ENCODE measurements at regions not wholly inside any gene's neighbourhood (a gene's known extent, or its start where the extent isn't known, plus 50 kb on each side); places are given as distances from the start of the nearest gene placed in this dataset.

- no peaks in the 10 kb centered on the region for H3K27me3 ChIP-seq (ENCODE audit: control insufficient read depth in 1 of 2, insufficient read depth in 2 of 2, low read length in 2 of 2)
- no peaks in the 10 kb centered on the region for H3K36me3 ChIP-seq (ENCODE audit: insufficient read depth, low read length)
- no peaks in the 10 kb centered on the region for H3K9me3 ChIP-seq (ENCODE audit: low read length)
- H3K4me1 ChIP-seq (ENCODE audit: insufficient read depth, low read length): peaks cover 7% of the 10 kb centered on the region
- H3K9ac ChIP-seq (ENCODE audit: low read length): no peak overlapping the region
- H3K27ac ChIP-seq (ENCODE audit: low read depth, low read length): no peak overlapping the region
- no peak overlapping the region for H3K4me3 ChIP-seq (ENCODE audit: low read depth in 1 of 2, low read length in 2 of 2)
Measured at GRCh38 chr1:9472386-9473031, 66.8 kb upstream of the SLC25A33 start.

- Histone ChIP-seq H3K27ac (ENCODE audit: low read depth, low read length) (no peak overlapping the region), H3K9me3 (ENCODE audit: low read length) (no peaks in the 10 kb centered on the region), H3K4me1 (ENCODE audit: insufficient read depth, low read length) (peaks cover 5% of the 10 kb centered on the region), H3K9ac (ENCODE audit: low read length) (no peak overlapping the region), H3K36me3 (ENCODE audit: insufficient read depth, low read length) (no peaks in the 10 kb centered on the region), H3K27me3 (ENCODE audit: control insufficient read depth in 1 of 2, insufficient read depth in 2 of 2, low read length in 2 of 2) (no peaks in the 10 kb centered on the region), H3K4me3 (ENCODE audit: low read depth in 1 of 2, low read length in 2 of 2) (no peak overlapping the region)
Measured at GRCh38 chr1:9473032-9473807, 66.0 kb upstream of the SLC25A33 start.

- Histone ChIP-seq H3K27me3 (ENCODE audit: control insufficient read depth in 1 of 2, insufficient read depth in 2 of 2, low read length in 2 of 2) (no peaks in the 10 kb centered on the region), H3K4me1 (ENCODE audit: insufficient read depth, low read length) (peaks cover 5% of the 10 kb centered on the region), H3K9me3 (ENCODE audit: low read length) (no peaks in the 10 kb centered on the region), H3K27ac (ENCODE audit: low read depth, low read length) (no peak overlapping the region), H3K4me3 (ENCODE audit: low read depth in 1 of 2, low read length in 2 of 2) (no peak overlapping the region), H3K36me3 (ENCODE audit: insufficient read depth, low read length) (no peaks in the 10 kb centered on the region), H3K9ac (ENCODE audit: low read length) (no peak overlapping the region)
Measured at GRCh38 chr1:9475061-9475627, 64.1 kb upstream of the SLC25A33 start.

- Histone ChIP-seq H3K4me3 (ENCODE audit: low read depth in 1 of 2, low read length in 2 of 2) (no peak overlapping the region), H3K27ac (ENCODE audit: low read depth, low read length) (no peak overlapping the region), H3K4me1 (ENCODE audit: insufficient read depth, low read length) (peaks cover 5% of the 10 kb centered on the region), H3K27me3 (ENCODE audit: control insufficient read depth in 1 of 2, insufficient read depth in 2 of 2, low read length in 2 of 2) (no peaks in the 10 kb centered on the region), H3K9me3 (ENCODE audit: low read length) (no peaks in the 10 kb centered on the region), H3K36me3 (ENCODE audit: insufficient read depth, low read length) (no peaks in the 10 kb centered on the region), H3K9ac (ENCODE audit: low read length) (no peak overlapping the region)
Measured at GRCh38 chr1:9476790-9477463, 62.3 kb upstream of the SLC25A33 start.

GRCh38 chr1:9477535-9477934, 61.7 kb upstream of the SLC25A33 start:
- Histone ChIP-seq H3K4me1 (ENCODE audit: insufficient read depth, low read length) (peaks cover 4% of the 10 kb centered on the region), H3K27ac (ENCODE audit: low read depth, low read length) (no peak overlapping the region), H3K27me3 (ENCODE audit: control insufficient read depth in 1 of 2, insufficient read depth in 2 of 2, low read length in 2 of 2) (no peaks in the 10 kb centered on the region), H3K9me3 (ENCODE audit: low read length) (no peaks in the 10 kb centered on the region), H3K9ac (ENCODE audit: low read length) (no peak overlapping the region), H3K36me3 (ENCODE audit: insufficient read depth, low read length) (no peaks in the 10 kb centered on the region), H3K4me3 (ENCODE audit: low read depth in 1 of 2, low read length in 2 of 2) (no peak overlapping the region)

- no peaks in the 10 kb centered on the region for H3K4me1 ChIP-seq (ENCODE audit: insufficient read depth, low read length)
- no peak overlapping the region for H3K27ac ChIP-seq (ENCODE audit: low read depth, low read length)
- H3K9ac ChIP-seq (ENCODE audit: low read length): no peak overlapping the region
- H3K27me3 ChIP-seq (ENCODE audit: control insufficient read depth in 1 of 2, insufficient read depth in 2 of 2, low read length in 2 of 2): no peaks in the 10 kb centered on the region
- H3K4me3 ChIP-seq (ENCODE audit: low read depth in 1 of 2, low read length in 2 of 2): no peak overlapping the region
- H3K9me3 ChIP-seq (ENCODE audit: low read length): no peaks in the 10 kb centered on the region
- H3K36me3 ChIP-seq (ENCODE audit: insufficient read depth, low read length): no peaks in the 10 kb centered on the region
Measured at GRCh38 chr1:9478021-9478420, 61.2 kb upstream of the SLC25A33 start.

GRCh38 chr1:9481048-9481447, 58.2 kb upstream of the SLC25A33 start:
- Histone ChIP-seq H3K27me3 (ENCODE audit: control insufficient read depth in 1 of 2, insufficient read depth in 2 of 2, low read length in 2 of 2) (no peaks in the 10 kb centered on the region), H3K4me3 (ENCODE audit: low read depth in 1 of 2, low read length in 2 of 2) (no peak overlapping the region), H3K9me3 (ENCODE audit: low read length) (no peaks in the 10 kb centered on the region), H3K27ac (ENCODE audit: low read depth, low read length) (no peak overlapping the region), H3K4me1 (ENCODE audit: insufficient read depth, low read length) (no peaks in the 10 kb centered on the region), H3K9ac (ENCODE audit: low read length) (no peak overlapping the region), H3K36me3 (ENCODE audit: insufficient read depth, low read length) (no peaks in the 10 kb centered on the region)

- H3K36me3 ChIP-seq (ENCODE audit: insufficient read depth, low read length): no peaks in the 10 kb centered on the region
- H3K4me1 ChIP-seq (ENCODE audit: insufficient read depth, low read length): no peaks in the 10 kb centered on the region
- no peak overlapping the region for H3K9ac ChIP-seq (ENCODE audit: low read length)
- H3K9me3 ChIP-seq (ENCODE audit: low read length): no peaks in the 10 kb centered on the region
- no peak overlapping the region for H3K27ac ChIP-seq (ENCODE audit: low read depth, low read length)
- H3K27me3 ChIP-seq (ENCODE audit: control insufficient read depth in 1 of 2, insufficient read depth in 2 of 2, low read length in 2 of 2): no peaks in the 10 kb centered on the region
- H3K4me3 ChIP-seq (ENCODE audit: low read depth in 1 of 2, low read length in 2 of 2): no peak overlapping the region
Measured at GRCh38 chr1:9482403-9482802, 56.9 kb upstream of the SLC25A33 start.

- no peaks in the 10 kb centered on the region for H3K27me3 ChIP-seq (ENCODE audit: control insufficient read depth in 1 of 2, insufficient read depth in 2 of 2, low read length in 2 of 2)
- H3K27ac ChIP-seq (ENCODE audit: low read depth, low read length): no peak overlapping the region
- H3K4me1 ChIP-seq (ENCODE audit: insufficient read depth, low read length): no peaks in the 10 kb centered on the region
Measured at GRCh38 chr1:9482816-9483572, 56.3 kb upstream of the SLC25A33 start.

GRCh38 chr1:9486466-9487140, 52.7 kb upstream of the SLC25A33 start:
- Histone ChIP-seq H3K27ac (ENCODE audit: low read depth, low read length) (no peak overlapping the region), H3K4me1 (ENCODE audit: insufficient read depth, low read length) (no peaks in the 10 kb centered on the region), H3K9ac (ENCODE audit: low read length) (no peak overlapping the region)

More at GRCh38 chr1:9482816-9483572, 56.3 kb upstream of the SLC25A33 start:
- Histone ChIP-seq H3K9me3 (ENCODE audit: low read length) (no peaks in the 10 kb centered on the region), H3K36me3 (ENCODE audit: insufficient read depth, low read length) (no peaks in the 10 kb centered on the region), H3K9ac (ENCODE audit: low read length) (no peak overlapping the region), H3K4me3 (ENCODE audit: low read depth in 1 of 2, low read length in 2 of 2) (no peak overlapping the region)

More at GRCh38 chr1:9486466-9487140, 52.7 kb upstream of the SLC25A33 start:
- no peaks in the 10 kb centered on the region for H3K9me3 ChIP-seq (ENCODE audit: low read length)
- H3K27me3 ChIP-seq (ENCODE audit: control insufficient read depth in 1 of 2, insufficient read depth in 2 of 2, low read length in 2 of 2): no peaks in the 10 kb centered on the region
- no peaks in the 10 kb centered on the region for H3K36me3 ChIP-seq (ENCODE audit: insufficient read depth, low read length)
- no peak overlapping the region for H3K4me3 ChIP-seq (ENCODE audit: low read depth in 1 of 2, low read length in 2 of 2)
